GM19397 (cell line): ENCODE measurements at regions not wholly inside any gene's neighbourhood (a gene's known extent, or its start where the extent isn't known, plus 50 kb on each side); places are given as distances from the start of the nearest gene placed in this dataset.
"Not testable (repeated sequence)": the region's sequence is repeated elsewhere in the genome, so short reads cannot be mapped to it uniquely, and the experiment has no call there.

Experiments
- ATAC-seq: cut with Tn5 transposase; IDR thresholded peaks from one replicate; pipeline ENCODE4 v1.9.1; 2021; ENCODE audit warnings: mild to moderate bottlenecking, moderate library complexity; ENCODE audit not compliant: unreplicated experiment

- ATAC-seq: not testable (repeated sequence)
Measured at GRCh38 chr2:87565116-87565515, 182.8 kb upstream of the PLGLB2 start.

GRCh38 chr2:87566531-87566930 is 181.4 kb upstream of the PLGLB2 start:
- ATAC-seq: not testable (repeated sequence)

- ATAC-seq: not testable (repeated sequence)
Measured at GRCh38 chr2:87567093-87567492, 180.8 kb upstream of the PLGLB2 start.

- ATAC-seq: not testable (repeated sequence)
Measured at GRCh38 chr2:87567912-87568311, 180.0 kb upstream of the PLGLB2 start.

- not testable (repeated sequence) for ATAC-seq
Measured at GRCh38 chr2:87568554-87569278, 179.2 kb upstream of the PLGLB2 start.

GRCh38 chr2:87569689-87570397 is 178.0 kb upstream of the PLGLB2 start:
- not testable (repeated sequence) for ATAC-seq

GRCh38 chr2:87571889-87572465 is 175.9 kb upstream of the PLGLB2 start:
- ATAC-seq: not testable (repeated sequence)

- ATAC-seq: not testable (repeated sequence)
Measured at GRCh38 chr2:87572906-87573305, 175.0 kb upstream of the PLGLB2 start.

GRCh38 chr2:87573386-87574192 is 174.3 kb upstream of the PLGLB2 start:
- ATAC-seq: not testable (repeated sequence)

GRCh38 chr2:87574193-87575119 is 173.4 kb upstream of the PLGLB2 start:
- not testable (repeated sequence) for ATAC-seq

GRCh38 chr2:87575138-87575537 is 172.7 kb upstream of the PLGLB2 start:
- not testable (repeated sequence) for ATAC-seq

GRCh38 chr2:87577358-87577757 is 170.5 kb upstream of the PLGLB2 start:
- ATAC-seq: not testable (repeated sequence)

- not testable (repeated sequence) for ATAC-seq
Measured at GRCh38 chr2:87582152-87582551, 165.7 kb upstream of the PLGLB2 start.

- ATAC-seq: not testable (repeated sequence)
Measured at GRCh38 chr2:87582579-87582978, 165.3 kb upstream of the PLGLB2 start.

GRCh38 chr2:87583370-87583769 is 164.5 kb upstream of the PLGLB2 start:
- not testable (repeated sequence) for ATAC-seq

GRCh38 chr2:87583803-87584202 is 164.1 kb upstream of the PLGLB2 start:
- ATAC-seq: not testable (repeated sequence)

- not testable (repeated sequence) for ATAC-seq
Measured at GRCh38 chr2:87584268-87584906, 163.5 kb upstream of the PLGLB2 start.

- not testable (repeated sequence) for ATAC-seq
Measured at GRCh38 chr2:87587934-87588333, 160.0 kb upstream of the PLGLB2 start.

- ATAC-seq: not testable (repeated sequence)
Measured at GRCh38 chr2:87592974-87593373, 154.9 kb upstream of the PLGLB2 start.
